ENCODE measurements at regions not wholly inside any gene's neighbourhood (a gene's known extent, or its start where the extent isn't known, plus 50 kb on each side); places are given as distances from the start of the nearest gene placed in this dataset.

- no peak for TF ChIP-seq ZNF791 (tag by site-specific recombination; IDR thresholded peaks at IDR 0.05)
- TF ChIP-seq ZNF654 (tag by site-specific recombination; IDR thresholded peaks at IDR 0.05; ENCODE audit: low read depth): no peak
- TF ChIP-seq SCRT1 (tag by site-specific recombination; IDR thresholded peaks at IDR 0.05; ENCODE audit: borderline replicate concordance): no peak
- no peak for TF ChIP-seq SETDB1 (IDR thresholded peaks at IDR 0.05; ENCODE audit: insufficient read length, low read length)
- TF ChIP-seq ZNF658 (tag by site-specific recombination; IDR thresholded peaks at IDR 0.05): no peak
- TF ChIP-seq KLF8 (tag by site-specific recombination; IDR thresholded peaks at IDR 0.05): no peak
- TF ChIP-seq, protein P1, sequence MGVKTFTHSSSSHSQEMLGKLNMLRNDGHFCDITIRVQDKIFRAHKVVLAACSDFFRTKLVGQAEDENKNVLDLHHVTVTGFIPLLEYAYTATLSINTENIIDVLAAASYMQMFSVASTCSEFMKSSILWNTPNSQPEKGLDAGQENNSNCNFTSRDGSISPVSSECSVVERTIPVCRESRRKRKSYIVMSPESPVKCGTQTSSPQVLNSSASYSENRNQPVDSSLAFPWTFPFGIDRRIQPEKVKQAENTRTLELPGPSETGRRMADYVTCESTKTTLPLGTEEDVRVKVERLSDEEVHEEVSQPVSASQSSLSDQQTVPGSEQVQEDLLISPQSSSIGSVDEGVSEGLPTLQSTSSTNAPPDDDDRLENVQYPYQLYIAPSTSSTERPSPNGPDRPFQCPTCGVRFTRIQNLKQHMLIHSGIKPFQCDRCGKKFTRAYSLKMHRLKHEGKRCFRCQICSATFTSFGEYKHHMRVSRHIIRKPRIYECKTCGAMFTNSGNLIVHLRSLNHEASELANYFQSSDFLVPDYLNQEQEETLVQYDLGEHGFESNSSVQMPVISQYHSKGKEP (tag by site-specific recombination; IDR thresholded peaks at IDR 0.05): no peak
- no peak for TF ChIP-seq ZNF473 (tag by site-specific recombination; IDR thresholded peaks at IDR 0.05)
- no peak for TF ChIP-seq ZNF302 (tag by site-specific recombination; IDR thresholded peaks at IDR 0.05; ENCODE audit: low read depth)
- TF ChIP-seq ZNF280C (tag by site-specific recombination; IDR thresholded peaks at IDR 0.05): no peak
- no peak for TF ChIP-seq ZNF692 (tag by site-specific recombination; IDR thresholded peaks at IDR 0.05)
These were observed 143.4 kb downstream of the KIF26A start (continued) for GRCh38 chr14:104281768-104282301.

DNA sequence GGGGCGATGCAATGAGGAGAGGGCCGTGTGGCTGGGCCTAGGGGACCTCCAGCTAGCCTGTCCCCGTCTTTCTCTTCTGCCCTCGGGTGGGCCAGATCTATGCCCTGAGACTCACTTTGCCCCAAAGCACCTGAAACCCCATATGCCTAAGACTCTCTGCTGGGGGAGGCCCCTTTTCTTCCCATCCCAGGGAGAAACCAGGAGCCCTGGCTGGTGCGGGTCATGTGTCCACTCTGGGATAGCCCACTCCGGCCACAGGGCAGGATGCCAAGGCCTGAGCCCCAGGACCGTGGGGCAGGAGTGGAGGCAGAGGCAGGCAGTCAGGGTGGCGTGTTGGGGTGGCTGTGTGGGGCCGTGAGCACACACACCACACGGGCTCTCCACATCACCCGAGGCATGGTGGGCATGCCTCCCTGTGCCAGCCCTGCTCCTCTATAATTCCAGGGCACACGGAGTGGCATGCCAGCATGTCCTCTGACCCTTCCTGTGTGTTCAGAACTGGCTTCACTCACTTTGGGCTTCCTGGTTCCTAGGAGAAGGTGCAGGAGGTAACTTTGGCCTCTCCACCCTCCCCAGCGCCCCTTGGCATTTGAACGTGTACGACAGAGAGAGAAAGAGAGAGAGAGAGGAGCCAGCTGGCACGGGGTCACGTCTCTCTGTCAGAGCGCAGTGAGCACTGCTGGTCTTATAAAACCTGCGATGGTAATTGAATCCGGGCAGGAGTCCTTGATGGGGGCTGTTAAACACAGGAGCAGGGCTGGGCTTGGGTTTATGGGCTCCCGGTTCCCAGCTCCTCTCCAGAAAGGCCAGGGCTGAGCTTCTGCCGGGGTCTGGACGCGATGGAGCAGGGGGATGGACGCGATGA lies 144.2 kb downstream of the KIF26A start:
- TF ChIP-seq ZBTB20 (tag by site-specific recombination; IDR thresholded peaks at IDR 0.05) (0 out of 2 replicates have a peak, but pooled peaks have one; percentile 38), ZNF596 (tag by site-specific recombination; IDR thresholded peaks at IDR 0.05) (peak; percentile 71), ZNF785 (tag by site-specific recombination; IDR thresholded peaks at IDR 0.05) (no peak), TRIM28 (IDR thresholded peaks at IDR 0.05; ENCODE audit: borderline replicate concordance, low read length) (no peak), ZBTB6 (tag by site-specific recombination; IDR thresholded peaks at IDR 0.05) (0 out of 2 replicates have a peak, but pooled peaks have one; percentile 25), OSR2 (tag by site-specific recombination; IDR thresholded peaks at IDR 0.05) (peak; percentile 48)
- POLR2A ChIA-PET: no interaction called here
- Histone ChIP-seq H3K4me1 (ENCODE audit: control insufficient read depth, insufficient read depth, low read length) (no peaks in the 10 kb centered on the region), H3K4me3 (ENCODE audit: low read depth, low read length) (no peak overlapping the region), H3K27ac (ENCODE audit: extremely low read depth, low read depth, low read length) (no peak overlapping the region), H3K9me3 (ENCODE audit: control insufficient read depth, insufficient read depth, low read depth, low read length) (no peaks in the 10 kb centered on the region), H3K36me3 (ENCODE audit: control insufficient read depth in 2 of 2, insufficient read depth in 1 of 2, low read length in 2 of 2) (no peaks in the 10 kb centered on the region)
- CTCF ChIA-PET: no interaction called here

Data from HEK293 (cell line).